Gastroesophageal sphincter (tissue), 3 donors: ENCODE measurements at regions not wholly inside any gene's neighbourhood (a gene's known extent, or its start where the extent isn't known, plus 50 kb on each side); places are given as distances from the start of the nearest gene placed in this dataset.

ENCODE experiments used
- EP300 ChIP-seq: sonication (generic); formaldehyde crosslinking; IDR thresholded peaks from one replicate; pipeline ENCODE4 v1.6.1; 2017; ENCODE audit warnings: antibody characterized with exemption, mild to moderate bottlenecking
- POLR2AphosphoS5 ChIP-seq: sonication (generic); formaldehyde crosslinking; IDR thresholded peaks from one replicate; pipeline ENCODE4 v1.6.1; 2017; ENCODE audit warnings: antibody characterized with exemption
- TF ChIP-seq, protein P1 (sequence below), 4 experiments: fragments of 200-600 bp in 2 of 4; fragments of 450-650 bp in 2 of 4; sonication (generic) in 1 of 4; IDR thresholded peaks; one replicate each; pipeline ENCODE4 v1.5.1; 2017 to 2019; ENCODE audit warnings: antibody characterized with exemption in 4 of 4, mild to moderate bottlenecking in 2 of 4, moderate library complexity in 2 of 4

DNA sequence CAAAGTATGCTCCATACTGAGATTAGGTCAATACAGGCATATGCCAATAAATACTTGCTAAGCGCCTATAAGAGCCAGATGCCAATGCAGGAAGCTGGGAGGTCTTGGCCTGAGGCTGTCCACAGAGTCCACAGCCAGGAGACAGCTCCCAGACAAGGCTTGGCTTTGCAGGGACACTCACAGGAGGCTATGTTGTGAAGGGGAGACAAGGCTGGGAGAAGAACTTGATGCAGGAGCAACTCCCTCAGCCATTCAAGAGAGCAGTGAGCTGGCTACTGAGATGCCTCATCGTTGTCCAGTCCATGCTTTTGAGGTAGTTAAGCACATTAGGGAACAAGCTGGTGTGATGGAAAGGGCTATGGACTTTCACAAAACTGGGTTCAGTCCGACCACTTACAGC, 891.5 kb downstream of the TBC1D22A start:
- TF ChIP-seq EP300 (no peak), POLR2AphosphoS5 (no peak)
- TF ChIP-seq, protein P1, sequence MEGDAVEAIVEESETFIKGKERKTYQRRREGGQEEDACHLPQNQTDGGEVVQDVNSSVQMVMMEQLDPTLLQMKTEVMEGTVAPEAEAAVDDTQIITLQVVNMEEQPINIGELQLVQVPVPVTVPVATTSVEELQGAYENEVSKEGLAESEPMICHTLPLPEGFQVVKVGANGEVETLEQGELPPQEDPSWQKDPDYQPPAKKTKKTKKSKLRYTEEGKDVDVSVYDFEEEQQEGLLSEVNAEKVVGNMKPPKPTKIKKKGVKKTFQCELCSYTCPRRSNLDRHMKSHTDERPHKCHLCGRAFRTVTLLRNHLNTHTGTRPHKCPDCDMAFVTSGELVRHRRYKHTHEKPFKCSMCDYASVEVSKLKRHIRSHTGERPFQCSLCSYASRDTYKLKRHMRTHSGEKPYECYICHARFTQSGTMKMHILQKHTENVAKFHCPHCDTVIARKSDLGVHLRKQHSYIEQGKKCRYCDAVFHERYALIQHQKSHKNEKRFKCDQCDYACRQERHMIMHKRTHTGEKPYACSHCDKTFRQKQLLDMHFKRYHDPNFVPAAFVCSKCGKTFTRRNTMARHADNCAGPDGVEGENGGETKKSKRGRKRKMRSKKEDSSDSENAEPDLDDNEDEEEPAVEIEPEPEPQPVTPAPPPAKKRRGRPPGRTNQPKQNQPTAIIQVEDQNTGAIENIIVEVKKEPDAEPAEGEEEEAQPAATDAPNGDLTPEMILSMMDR (IDR thresholded peaks at IDR 0.05): no peak
